ENCODE measurements at regions not wholly inside any gene's neighbourhood (a gene's known extent, or its start where the extent isn't known, plus 50 kb on each side); places are given as distances from the start of the nearest gene placed in this dataset.

DNA sequence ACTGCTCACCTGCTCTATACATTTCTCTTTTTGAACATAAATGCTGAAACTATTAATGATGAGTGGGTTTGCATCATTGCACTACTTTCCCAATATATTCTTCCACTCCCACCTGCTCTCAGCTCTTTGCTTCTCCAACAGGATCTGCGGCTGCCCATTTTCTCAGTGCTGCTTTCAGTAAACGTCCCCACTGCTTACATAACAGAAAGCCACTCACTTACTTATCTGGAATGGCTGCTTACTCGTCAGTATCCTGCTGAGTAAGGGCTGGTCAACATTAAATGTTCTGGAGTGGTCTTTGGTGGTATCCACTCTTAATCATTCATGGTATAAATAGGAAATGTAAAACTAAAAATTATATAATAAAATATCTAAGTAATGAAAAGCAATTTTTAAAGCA, 112.8 kb upstream of the HPF1 start:
- Histone ChIP-seq H3F3A (ENCODE audit: insufficient read depth, low read length) (no peaks in the 10 kb centered on the region), H3K79me2 (ENCODE audit: low read length) (no peaks in the 10 kb centered on the region), H3K27me3 (replicated peaks; ENCODE audit: insufficient read depth, low read length) (no peaks in the 10 kb centered on the region), H3K4me1 (ENCODE audit: low read length) (no peaks in the 10 kb centered on the region), H4K20me1 (ENCODE audit: insufficient read depth, low read length) (no peaks in the 10 kb centered on the region), H3K36me3 (replicated peaks; ENCODE audit: insufficient read depth, low read length) (no peaks in the 10 kb centered on the region), H3K9ac (ENCODE audit: low read length) (no peak overlapping the region), H3K27ac (ENCODE audit: low read length) (no peak overlapping the region), H3K9me3 (replicated peaks; ENCODE audit: insufficient read depth, low read length) (0 out of 2 replicates have a peak, but pooled peaks cover 2% of the 10 kb centered on the region), H3K4me2 (ENCODE audit: low read depth, low read length) (no peak overlapping the region), H3K9me2 (replicated peaks; ENCODE audit: insufficient read depth, low read length) (no peaks in the 10 kb centered on the region), H3K4me3 (ENCODE audit: low read length) (no peak overlapping the region), H2AFZ (ENCODE audit: low read length) (no peak overlapping the region)
- no peak for DNase-seq
- TF ChIP-seq, protein P1, sequence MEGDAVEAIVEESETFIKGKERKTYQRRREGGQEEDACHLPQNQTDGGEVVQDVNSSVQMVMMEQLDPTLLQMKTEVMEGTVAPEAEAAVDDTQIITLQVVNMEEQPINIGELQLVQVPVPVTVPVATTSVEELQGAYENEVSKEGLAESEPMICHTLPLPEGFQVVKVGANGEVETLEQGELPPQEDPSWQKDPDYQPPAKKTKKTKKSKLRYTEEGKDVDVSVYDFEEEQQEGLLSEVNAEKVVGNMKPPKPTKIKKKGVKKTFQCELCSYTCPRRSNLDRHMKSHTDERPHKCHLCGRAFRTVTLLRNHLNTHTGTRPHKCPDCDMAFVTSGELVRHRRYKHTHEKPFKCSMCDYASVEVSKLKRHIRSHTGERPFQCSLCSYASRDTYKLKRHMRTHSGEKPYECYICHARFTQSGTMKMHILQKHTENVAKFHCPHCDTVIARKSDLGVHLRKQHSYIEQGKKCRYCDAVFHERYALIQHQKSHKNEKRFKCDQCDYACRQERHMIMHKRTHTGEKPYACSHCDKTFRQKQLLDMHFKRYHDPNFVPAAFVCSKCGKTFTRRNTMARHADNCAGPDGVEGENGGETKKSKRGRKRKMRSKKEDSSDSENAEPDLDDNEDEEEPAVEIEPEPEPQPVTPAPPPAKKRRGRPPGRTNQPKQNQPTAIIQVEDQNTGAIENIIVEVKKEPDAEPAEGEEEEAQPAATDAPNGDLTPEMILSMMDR (IDR thresholded peaks at IDR 0.05; ENCODE audit: low read length) = no peak
- TF ChIP-seq EZH2phosphoT487 (IDR thresholded peaks at IDR 0.05; ENCODE audit: low read length) = no peak
- no peak for TF ChIP-seq EZH2 (optimal IDR thresholded peaks at IDR 0.05; ENCODE audit: low read depth, low read length)

DNA sequence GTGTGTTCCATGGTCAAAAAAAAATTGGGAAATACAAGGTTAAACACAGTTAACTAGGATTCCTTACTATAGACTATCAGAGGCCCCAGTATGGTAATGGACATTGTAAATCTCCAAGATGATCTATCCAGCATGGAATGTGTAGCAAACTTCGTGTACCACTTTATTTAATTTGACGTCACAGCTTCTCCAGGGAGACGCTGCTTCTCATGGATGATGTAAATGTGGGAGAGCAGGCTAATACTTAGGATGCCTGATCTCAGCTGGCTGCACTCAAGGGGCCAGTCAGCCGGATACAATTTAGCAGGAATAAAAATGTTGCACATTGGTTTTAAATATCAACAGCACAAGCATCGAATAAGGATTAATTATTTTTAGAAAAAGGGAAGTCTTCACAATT, 111.7 kb upstream of the HPF1 start:
- TF ChIP-seq EZH2 (optimal IDR thresholded peaks at IDR 0.05; ENCODE audit: low read depth, low read length) (no peak), EZH2phosphoT487 (IDR thresholded peaks at IDR 0.05; ENCODE audit: low read length) (no peak)
- TF ChIP-seq, protein P1 (IDR thresholded peaks at IDR 0.05; ENCODE audit: low read length) = no peak
- DNase-seq = no peak
- H4K20me1 ChIP-seq (ENCODE audit: insufficient read depth, low read length) = no peaks in the 10 kb centered on the region
- no peaks in the 10 kb centered on the region for H3K27me3 ChIP-seq (replicated peaks; ENCODE audit: insufficient read depth, low read length)
- H2AFZ ChIP-seq (ENCODE audit: low read length) = no peak overlapping the region
- no peak overlapping the region for H3K27ac ChIP-seq (ENCODE audit: low read length)
- H3K4me2 ChIP-seq (ENCODE audit: low read depth, low read length) = no peak overlapping the region
- H3K79me2 ChIP-seq (ENCODE audit: low read length) = no peaks in the 10 kb centered on the region
- no peaks in the 10 kb centered on the region for H3F3A ChIP-seq (ENCODE audit: insufficient read depth, low read length)
- 0 out of 2 replicates have a peak, but pooled peaks cover 1% of the 10 kb centered on the region for H3K9me3 ChIP-seq (replicated peaks; ENCODE audit: insufficient read depth, low read length)
- no peaks in the 10 kb centered on the region for H3K36me3 ChIP-seq (replicated peaks; ENCODE audit: insufficient read depth, low read length)
- H3K4me3 ChIP-seq (ENCODE audit: low read length) = no peak overlapping the region
- H3K9me2 ChIP-seq (replicated peaks; ENCODE audit: insufficient read depth, low read length) = no peaks in the 10 kb centered on the region
- H3K4me1 ChIP-seq (ENCODE audit: low read length) = no peaks in the 10 kb centered on the region
- H3K9ac ChIP-seq (ENCODE audit: low read length) = no peak overlapping the region

DNA sequence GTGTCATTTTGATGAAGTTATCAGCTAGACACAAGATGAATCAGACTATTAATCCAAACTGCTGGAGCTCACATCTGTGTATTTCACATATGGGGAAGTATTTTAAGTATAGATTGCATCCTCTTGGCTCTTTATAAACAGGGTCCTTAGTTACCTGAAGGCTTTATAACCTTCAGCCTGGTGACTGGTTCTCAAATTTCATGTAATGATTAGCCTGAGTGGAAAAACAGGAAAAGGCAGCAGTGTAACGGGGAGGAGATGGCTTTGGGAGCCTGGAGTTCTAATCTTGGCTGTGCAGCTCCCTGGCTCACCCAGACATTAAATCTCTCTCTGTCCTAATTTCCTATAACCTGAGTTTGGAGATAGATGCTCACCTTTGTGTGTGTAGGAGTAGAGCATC, 103.8 kb upstream of the HPF1 start:
- TF ChIP-seq EZH2 (optimal IDR thresholded peaks at IDR 0.05; ENCODE audit: low read depth, low read length) (no peak), EZH2phosphoT487 (IDR thresholded peaks at IDR 0.05; ENCODE audit: low read length) (no peak)
- TF ChIP-seq, protein P1 (IDR thresholded peaks at IDR 0.05; ENCODE audit: low read length) = no peak
- no peak overlapping the region for H3K4me2 ChIP-seq (ENCODE audit: low read depth, low read length)
- H3K4me3 ChIP-seq (ENCODE audit: low read length) = no peak overlapping the region
- H3K4me1 ChIP-seq (ENCODE audit: low read length) = no peaks in the 10 kb centered on the region
- H3K9ac ChIP-seq (ENCODE audit: low read length) = no peak overlapping the region
- H4K20me1 ChIP-seq (ENCODE audit: insufficient read depth, low read length) = no peaks in the 10 kb centered on the region
- H3K27me3 ChIP-seq (replicated peaks; ENCODE audit: insufficient read depth, low read length) = no peaks in the 10 kb centered on the region
- H3K9me2 ChIP-seq (replicated peaks; ENCODE audit: insufficient read depth, low read length) = no peaks in the 10 kb centered on the region
- H2AFZ ChIP-seq (ENCODE audit: low read length) = no peak overlapping the region
- no peaks in the 10 kb centered on the region for H3K9me3 ChIP-seq (replicated peaks; ENCODE audit: insufficient read depth, low read length)
- H3F3A ChIP-seq (ENCODE audit: insufficient read depth, low read length) = no peaks in the 10 kb centered on the region
- no peak for DNase-seq
- H3K27ac ChIP-seq (ENCODE audit: low read length) = no peak overlapping the region
- H3K36me3 ChIP-seq (replicated peaks; ENCODE audit: insufficient read depth, low read length) = no peaks in the 10 kb centered on the region
- no peaks in the 10 kb centered on the region for H3K79me2 ChIP-seq (ENCODE audit: low read length)

All from MM.1S (cell line).